ENCODE measurements at regions not wholly inside any gene's neighbourhood (a gene's known extent, or its start where the extent isn't known, plus 50 kb on each side); places are given as distances from the start of the nearest gene placed in this dataset.
"Not testable (repeated sequence)": the region's sequence is repeated elsewhere in the genome, so short reads cannot be mapped to it uniquely, and the experiment has no call there.

DNA sequence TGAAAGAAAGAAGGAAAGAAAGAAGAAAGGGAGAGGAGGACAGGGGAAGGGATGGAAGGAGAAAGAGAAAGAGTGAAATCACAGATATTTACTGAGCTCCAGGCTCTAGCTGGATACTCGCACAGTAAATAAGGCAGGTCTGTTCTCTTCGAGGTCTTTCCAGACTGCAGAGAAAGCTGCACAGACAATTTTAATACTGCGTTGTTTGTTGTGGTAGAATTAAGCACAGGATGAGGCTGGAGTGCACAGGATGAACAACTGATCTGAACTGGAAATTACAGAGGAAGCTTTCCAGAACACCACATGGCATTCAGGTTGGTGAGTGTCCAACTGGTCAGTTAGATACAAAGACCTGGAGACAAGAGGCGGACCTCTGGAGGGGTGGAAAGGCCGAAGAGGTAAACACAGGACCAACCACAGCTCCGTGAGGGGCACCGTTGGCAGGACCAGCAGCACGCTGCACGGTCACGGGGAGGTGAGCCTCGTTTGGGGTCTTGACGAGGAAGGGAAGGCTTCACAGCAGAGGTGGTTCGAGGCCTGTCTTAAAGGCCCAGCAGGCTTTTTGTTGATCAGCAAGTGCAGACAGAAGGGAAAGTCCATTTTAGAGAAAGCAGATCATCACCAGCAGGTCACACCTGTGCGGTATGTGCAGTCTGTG, 121.7 kb downstream of the ATP6V0E2 start:
- DNase-seq, result not testable (repeated sequence)

DNA sequence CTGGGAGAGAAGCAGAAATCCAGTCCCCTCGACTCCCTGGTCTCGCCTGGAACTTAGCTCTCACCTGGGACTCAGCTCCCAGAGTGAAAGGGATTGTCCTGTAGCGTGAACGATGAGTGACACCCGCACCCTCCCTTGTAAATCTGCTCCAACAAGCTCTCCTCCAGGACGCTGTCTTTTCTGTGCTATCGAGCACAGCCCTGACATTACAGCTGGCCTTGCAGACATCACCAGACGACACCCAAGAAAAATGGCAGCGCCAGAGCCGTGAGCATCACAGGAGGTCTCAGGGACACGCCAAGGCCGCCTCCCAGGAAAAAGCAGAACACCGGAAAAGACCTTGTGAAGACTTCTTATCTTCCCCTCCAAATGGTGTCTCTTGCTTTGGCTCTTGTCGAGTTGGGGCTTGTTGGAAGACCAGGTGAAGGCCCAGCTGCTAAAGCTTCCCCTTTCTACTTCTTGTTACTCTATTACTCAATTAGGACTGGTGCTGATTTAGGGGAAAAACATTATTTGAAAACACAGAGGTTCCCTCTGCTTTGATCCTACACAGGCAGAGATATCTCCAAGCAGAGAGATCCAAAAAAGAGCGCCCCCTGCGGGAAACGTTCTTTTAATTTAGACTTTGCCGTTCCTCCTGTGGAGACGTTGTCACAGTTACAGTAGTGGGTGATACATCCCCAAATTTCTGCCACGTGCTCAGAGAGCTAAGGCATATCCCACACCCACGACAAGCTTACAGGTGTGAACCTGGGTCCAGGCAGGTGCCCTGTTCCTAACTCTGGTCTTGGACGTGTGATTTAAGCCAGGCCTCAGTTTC, 127.2 kb downstream of the ATP6V0E2 start:
- not testable (repeated sequence) for DNase-seq

DNA sequence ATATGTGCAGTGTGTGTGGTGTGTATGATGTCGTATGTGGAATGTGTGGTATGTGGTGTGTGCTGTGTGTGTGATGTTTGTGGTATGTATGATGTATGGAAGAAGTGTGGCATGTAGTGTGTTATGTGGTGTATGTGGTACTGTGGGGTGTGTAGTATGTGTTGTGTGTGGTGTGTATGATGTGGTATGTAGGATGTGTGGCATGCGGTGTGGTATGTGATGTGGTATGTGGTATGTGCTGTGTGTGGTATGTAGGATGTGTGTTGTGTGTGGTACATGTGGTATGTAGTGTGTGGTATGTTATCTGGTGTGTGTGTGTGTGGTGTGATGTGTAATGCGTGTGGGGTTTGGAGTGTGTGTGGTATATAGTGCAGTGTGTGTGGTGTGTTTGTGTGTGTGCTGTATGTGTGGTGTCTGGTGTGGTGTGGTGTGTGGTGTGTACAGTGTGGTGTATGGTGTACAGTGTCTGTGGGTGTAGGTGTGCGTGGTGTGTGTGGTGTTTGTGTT, 129.6 kb downstream of the ATP6V0E2 start:
- DNase-seq, result no peak

DNA sequence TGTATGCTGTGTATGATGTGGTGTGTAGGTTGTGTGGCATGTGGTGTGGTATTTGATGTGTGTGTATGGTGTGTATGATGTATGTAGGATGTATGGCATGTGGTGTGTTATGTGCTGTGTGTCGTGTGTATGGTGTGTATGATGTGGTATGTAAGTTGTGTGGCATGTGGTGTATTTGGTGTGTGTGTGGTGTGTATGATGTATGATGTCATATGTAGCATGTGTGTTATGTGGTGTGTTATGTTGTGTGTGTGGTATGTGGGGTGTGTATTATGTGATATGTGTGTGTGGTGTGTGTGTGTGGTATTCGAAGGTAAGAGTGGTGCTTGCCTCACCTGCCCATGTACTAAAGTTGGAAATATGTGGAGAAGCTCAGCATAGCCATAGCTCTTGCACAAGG, 130.2 kb downstream of the ATP6V0E2 start:
- not testable (repeated sequence) for DNase-seq

DNA sequence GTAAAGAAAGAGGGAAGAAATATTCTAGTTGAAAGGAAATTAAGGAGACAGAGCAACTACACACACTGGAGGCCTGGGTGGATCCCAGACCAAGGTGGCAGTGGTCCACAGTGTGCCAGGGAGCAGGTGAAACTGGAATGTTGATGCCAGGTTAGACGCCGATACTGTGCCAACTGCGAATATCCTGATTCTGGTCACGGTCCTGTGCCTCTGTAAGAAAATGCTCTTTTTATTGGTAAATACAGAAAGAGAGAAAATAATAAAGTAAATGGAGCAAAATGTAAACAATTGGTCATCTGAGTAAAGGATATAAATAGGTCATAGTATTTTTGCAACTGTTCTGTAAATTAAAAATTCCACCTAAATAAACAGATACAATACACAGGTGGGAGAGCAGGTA, 131.1 kb downstream of the ATP6V0E2 start:
- DNase-seq, result not testable (repeated sequence)

DNA sequence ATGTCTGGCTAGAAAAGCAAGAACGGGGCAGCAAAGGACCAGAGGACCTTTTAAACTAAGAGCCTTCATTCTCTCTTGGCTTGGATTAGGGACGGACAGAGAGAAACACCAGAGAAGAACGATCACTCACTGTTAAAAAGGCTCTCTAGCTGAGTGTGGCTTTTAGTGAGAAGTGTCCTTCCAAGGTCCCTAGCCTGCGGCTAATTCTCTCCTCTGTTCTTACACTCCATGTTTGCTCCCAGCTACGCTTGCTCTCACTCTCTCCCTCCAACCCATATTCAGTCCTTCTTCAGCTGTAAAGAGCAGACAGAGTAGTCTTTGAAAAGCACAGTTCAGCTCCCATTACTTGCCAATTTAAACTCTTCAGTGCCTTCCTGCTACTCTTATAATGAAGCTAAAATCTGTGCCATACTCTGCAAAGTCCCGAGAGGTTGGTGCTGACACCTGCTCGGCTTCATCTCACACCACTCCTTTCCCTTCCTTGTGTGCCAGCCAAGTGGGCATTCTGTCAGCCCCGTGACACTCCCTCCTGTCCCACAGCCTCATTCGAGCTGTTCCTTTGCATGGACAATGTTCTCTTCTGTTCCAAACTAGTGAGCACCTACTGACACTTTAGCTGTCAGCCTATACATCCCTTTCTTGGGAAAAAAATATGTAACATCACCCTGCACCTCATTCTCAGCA, 136.0 kb downstream of the ATP6V0E2 start:
- not testable (repeated sequence) for DNase-seq

DNA sequence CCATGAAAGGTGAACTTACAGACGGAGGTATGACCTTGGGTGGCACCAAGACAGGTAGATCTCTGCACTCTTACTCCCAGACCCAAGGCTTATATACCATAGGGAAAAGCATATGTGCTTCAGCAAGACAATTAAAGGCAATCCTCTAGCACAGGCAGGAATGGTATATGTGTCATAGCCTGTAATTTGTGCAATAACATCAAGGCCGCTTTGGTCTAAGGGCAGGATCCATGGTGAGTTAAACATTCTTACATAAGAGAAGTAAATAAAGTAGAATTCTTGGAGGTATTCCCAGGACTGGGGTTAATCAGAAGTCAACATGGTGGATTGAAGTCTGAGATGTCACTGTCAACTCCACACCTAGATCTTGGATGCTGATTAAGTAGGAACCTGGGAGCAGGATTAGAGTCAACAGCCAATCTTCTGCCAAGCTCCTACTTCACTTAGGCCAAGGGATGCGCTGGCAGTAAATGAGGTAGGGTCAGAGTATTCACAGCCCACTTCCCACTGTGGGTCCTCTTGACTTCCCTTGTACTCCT, 143.0 kb downstream of the ATP6V0E2 start:
- not testable (repeated sequence) for DNase-seq

DNA sequence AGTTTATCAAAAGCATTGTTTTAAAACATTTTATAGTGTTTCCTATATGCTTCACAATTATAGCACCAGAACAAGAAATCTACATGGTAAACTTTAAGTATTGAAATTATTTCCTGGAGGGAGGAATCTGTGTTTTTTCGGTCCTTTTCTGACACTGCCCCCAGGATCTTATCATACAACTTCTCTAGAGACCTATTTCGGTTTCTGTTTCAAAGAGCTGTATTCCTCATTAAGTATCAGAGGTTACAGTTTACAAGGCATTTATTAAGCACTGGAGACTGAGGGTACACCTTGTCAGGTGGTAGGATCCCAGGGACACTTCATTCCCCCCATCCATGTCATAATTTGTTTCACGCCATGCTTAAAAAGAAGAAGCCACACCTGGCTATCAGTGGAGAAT, 146.4 kb downstream of the ATP6V0E2 start:
- not testable (repeated sequence) for DNase-seq

DNA sequence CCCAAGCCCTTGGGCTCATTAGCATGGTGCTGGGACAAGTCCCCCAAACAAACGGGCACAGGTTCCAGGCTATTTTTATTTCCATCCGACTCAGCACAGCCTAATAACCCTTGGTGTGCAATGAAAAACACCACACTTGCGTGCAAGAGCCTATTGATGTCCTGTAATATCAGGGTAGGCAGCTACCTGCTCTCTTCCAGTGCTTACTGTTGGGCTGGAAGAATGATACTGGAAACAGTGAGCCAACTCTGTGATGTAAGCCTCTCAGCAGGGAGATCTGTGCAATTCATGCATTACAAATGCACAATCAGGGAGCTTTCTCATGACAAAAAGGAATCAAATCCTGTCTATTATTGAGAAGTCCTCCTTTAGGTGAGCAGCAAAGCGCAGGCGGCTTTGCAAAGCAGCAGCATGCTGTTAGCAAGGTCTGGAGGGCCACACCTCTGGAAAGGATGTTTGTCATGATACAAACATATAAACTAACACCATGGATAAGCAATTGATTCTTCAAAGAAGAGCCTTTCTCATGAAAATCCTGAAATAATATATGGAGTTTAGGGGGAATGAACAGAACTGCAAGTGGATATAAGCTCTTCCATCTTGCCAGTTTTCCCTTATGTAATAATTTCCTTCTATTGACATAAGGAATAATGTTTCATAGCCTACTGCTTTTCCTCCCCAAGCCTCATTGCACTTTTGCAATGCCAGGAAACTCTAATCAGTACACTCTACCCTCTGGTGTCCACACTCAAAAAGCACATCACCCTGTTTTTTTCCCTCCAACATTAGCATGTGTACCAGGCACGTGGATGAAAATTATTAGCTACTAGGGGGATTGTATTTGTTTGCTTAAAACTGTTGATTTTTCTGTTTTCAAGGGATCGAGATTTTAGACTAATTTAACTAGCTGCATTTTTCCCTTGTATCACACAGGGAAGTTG, 151.1 kb downstream of the ATP6V0E2 start:
- not testable (repeated sequence) for DNase-seq

DNA sequence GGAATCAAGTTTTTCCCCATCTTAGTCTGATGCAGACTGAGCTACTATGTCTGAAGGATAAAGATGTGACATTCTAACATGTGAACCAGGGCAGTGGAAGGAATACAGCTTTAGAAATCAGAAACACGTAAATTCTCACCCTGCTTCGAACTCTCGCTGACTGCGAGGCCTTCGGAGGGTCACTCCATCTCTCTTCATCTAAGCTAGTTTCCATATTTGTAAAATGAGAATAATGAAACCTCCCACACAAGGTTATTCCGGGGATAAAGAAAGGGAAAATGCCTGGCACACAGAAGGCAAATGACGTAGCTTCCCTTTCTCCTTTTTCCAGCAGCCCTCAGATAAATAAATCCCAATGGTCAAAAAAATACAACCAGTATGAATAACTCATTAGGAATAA, 152.0 kb downstream of the ATP6V0E2 start:
- not testable (repeated sequence) for DNase-seq

DNA sequence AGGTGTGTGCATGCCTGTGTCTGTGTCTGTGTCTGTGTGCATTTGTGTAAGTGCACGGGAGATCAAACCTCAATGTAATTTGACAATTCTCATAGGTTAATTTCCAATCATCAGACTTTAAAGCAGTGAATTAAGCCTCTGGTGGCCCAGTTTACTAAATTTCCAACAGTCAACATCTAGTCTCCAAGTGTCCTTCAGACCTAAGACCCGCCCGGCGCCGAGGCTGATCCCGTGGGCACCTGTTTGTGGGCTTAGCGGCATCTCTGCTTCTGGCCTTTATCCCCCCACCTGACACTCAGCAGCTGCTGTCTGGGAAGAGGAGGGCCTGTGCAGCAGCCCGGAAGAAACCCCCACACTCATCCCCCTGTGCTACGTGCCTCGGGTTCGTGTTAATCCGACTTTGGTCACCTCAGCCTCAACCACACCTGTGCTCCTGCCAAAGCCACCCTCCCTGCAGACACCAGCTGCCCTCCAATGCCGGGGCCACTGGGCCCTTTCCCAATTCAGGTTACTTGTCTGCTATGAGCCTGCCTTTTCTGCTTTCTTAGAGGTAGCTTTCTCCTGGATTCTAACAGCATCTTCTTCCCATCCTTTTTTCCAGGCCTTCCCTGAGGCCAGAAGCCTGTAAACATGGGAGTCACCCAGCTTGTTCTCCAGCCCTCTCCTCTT, 154.7 kb downstream of the ATP6V0E2 start:
- DNase-seq, result not testable (repeated sequence)

DNA sequence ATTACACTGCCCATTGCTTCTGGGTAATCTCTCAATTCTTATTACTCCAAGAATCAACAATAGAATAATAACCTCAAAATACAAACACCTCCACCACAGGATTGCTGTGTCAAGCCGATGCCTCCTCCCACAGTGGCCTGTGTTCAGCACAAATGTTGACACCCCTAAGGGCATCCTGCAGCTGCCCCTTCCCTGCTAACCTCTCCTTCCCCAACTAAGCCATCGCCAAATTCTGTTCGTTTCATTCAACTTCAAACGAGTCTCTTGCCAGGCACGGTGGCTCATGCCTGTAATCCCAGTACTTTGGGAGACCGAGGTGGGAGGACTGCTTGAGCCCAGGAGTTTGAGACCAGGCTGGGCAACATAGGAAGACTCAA, 155.2 kb downstream of the ATP6V0E2 start:
- DNase-seq, result not testable (repeated sequence)

DNA sequence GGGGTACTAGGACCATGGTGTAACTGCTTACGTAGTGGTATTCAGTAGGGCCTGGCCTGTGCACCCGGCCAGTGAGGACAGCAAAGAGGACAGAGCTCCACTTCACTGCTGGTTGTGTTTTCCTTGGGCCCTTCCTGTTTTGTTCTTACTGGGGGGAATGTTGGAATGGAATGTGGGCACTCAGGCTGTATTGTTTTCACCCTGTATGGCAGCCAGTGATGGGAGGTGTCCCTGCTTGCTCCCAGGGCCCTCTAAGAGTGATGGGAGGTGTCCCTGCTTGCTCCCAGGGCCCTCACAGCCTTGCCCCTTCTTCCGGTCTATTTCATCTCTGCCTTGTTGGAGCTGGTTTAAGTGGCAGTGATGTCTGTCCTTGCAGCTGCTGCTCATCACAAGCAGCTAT, 158.0 kb downstream of the ATP6V0E2 start:
- not testable (repeated sequence) for DNase-seq

DNA sequence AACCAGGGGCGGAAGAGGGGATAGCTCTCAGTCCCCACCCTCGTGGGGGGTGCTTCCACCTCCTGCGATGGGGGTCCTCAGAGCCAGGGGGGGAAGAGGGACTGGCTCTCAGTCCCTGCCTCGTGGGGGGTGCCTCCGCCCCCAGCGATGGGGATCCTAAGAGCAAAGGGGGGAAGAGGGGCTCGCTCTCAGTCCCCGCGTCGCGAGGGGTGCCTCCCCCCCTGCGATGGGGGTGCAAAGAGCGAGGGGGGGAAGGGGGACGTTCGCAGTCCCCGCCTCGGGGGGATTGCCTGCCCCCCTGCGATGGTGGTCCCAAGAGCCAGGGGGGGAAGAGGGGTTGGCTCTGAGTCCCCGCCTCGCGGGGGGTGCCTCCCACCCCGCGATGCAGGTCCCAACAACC, 159.9 kb downstream of the ATP6V0E2 start:
- DNase-seq, result not testable (repeated sequence)

DNA sequence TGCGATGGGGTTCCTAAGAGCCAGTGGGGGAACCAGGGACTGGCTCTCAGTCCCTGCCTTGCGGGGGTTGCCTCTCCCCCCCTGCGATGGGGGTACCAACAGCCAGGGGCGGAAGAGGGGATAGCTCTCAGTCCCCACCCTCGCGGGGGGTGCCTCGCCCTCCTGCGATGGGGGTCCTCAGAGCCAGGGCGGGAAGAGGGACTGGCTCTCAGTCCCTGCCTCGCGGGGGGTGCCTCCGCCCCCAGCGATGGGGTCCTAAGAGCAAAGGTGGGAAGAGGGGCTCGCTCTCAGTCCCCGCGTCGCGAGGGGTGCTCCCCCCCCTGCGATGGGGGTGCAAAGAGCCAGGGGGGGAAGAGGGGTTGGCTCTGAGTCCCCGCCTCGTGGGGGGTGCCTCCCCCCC, 162.0 kb downstream of the ATP6V0E2 start:
- not testable (repeated sequence) for DNase-seq

DNA sequence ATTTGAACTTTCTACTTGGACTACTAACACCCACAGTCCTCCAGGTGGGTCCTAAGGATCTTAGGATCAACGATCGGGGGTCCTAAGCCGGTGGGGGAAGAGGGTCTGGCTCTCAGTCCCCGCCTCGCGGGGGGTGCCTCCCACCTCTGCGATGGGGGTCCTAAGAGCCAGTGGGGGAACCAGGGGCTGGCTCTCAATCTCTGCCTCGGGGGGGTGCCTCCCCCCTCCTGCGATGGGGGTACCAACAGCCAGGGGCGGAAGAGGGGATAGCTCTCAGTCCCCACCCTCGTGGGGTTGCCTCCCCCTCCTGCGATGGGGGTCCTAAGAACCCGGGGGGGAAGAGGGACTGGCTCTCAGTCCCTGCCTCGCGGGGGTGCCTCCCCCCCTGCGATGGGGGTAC, 165.3 kb downstream of the ATP6V0E2 start:
- not testable (repeated sequence) for DNase-seq

DNA sequence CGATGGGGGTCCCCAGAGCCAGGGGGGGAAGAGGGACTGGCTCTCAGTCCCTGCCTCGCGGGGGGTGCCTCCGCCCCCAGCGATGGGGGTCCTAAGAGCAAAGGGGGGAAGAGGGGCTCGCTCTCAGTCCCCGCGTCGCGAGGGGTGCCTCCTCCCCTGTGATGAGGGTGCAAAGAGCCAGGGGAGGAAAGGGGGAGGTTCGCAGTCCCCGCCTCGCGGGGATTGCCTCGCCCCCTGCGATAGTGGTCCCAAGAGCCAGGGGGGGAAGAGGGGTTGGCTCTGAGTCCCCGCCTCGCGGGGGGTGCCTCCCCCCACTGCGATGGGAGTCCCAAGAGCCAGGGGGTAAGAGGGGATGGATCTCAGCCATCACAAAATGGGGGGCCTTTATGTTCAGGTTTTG, 168.5 kb downstream of the ATP6V0E2 start:
- DNase-seq, result not testable (repeated sequence)

DNA sequence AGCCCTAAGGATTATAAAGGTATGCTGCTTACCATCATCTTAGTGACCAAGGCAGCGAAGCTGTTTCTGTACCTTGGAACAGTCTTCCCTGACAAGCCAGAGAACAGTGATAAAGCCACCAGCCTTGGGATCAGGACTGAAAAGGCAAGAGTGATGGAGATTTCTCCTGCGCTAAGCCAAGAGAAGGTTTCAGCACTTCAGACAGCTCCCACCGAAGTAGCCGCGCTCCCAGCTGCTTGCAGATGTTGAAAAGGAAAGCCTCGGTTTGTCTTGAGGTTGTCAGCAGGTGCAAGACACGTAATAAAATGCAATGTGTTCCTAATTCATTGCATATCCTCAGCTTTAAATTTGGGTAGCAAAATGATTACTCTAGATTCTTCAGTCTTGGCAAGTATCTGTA, 171.0 kb downstream of the ATP6V0E2 start:
- DNase-seq, result not testable (repeated sequence)

DNA sequence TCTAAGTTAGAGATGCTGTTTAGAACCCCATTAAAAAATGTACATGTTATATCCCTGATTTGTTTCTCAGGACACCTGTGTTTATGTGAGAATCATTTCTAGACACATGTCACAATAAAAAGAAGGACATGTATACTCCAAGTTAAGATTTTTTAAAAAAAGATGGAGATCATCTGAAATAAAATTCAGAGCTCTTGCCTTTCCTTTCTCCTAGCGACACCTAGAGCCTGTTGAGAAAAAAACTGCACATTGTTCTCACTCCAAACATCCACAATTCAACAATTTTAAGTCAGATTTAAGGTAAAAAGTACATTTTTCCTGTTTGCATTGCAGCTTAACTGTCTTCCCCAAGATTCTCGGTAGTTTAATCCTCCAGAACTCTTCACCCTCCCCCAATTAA, 171.8 kb downstream of the ATP6V0E2 start:
- DNase-seq, result not testable (repeated sequence)

DNA sequence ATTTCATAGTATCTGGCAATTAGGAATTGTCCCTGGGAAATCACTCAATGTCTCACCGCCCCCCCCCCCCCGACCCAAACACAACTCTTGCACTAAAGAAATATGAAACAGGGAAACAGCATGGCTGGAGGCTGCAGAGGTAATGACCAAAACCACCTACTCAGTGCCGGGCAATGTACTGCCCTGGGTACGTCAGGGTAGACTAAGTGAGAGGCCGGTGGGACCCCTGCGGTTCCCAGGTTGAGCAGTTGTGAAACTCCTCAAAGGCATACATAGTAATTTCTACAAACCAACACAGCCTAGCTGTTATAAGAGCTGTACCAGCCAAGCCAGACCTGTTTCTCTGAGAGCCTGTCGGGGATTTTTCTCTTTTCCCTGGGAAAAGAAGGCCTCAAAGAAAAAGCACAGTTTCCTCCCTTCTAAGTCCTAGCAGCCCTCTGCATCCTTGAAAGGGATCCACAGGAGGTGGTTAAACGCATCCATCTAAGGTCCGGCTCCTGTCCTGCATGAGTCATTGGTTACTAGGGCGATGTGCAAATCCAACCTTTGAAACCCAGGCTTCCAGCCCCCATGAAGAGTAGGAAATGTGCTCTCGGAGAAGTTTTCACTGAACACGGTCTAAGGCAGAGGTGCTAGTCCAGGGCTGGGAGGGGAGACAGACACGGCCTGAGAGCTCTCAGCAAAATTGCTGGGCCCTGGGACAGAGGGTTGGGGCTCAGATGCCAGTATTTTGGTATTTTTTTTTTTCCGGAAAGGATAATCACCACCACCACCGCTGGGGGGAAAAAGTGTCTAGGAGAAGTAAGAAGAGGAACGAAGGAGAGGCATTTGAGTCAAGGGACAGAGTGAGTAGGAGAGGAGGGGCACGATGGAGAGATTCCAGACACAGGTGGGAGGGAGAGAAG, 172.8 kb downstream of the ATP6V0E2 start:
- not testable (repeated sequence) for DNase-seq
